GM12878 (cell line): ENCODE measurements at regions not wholly inside any gene's neighbourhood (a gene's known extent, or its start where the extent isn't known, plus 50 kb on each side); places are given as distances from the start of the nearest gene placed in this dataset.

Experiments used
- CTCF ChIP-seq, 3 experiments: IDR thresholded peaks in 2 of 3; conservative IDR thresholded peaks in 1 of 3; 2 replicates each; pipeline ENCODE4 v1.5.1; 2011; ENCODE audit warnings: low read depth in 3 of 3, low read length in 3 of 3, mild to moderate bottlenecking in 3 of 3, control low read depth in 2 of 3, moderate library complexity in 2 of 3, inconsistent platforms in 1 of 3, mixed read lengths in 1 of 3; ENCODE audit not compliant: control insufficient read depth in 2 of 3, insufficient read depth in 1 of 3; ENCODE audit errors: extremely low read depth in 1 of 3
- GATAD2B ChIP-seq: fragments of 450-650 bp; conservative IDR thresholded peaks from 2 replicates; pipeline ENCODE4 v1.6.1; 2017; ENCODE audit warnings: low read depth, mild to moderate bottlenecking, moderate library complexity
- IKZF1 ChIP-seq: fragments of 450-650 bp; conservative IDR thresholded peaks from 2 replicates; pipeline ENCODE4 v1.6.1; 2017; ENCODE audit warnings: antibody characterized with exemption, mild to moderate bottlenecking
- KAT2A ChIP-seq: conservative IDR thresholded peaks from 2 replicates; pipeline ENCODE4 v1.6.1; 2011; ENCODE audit warnings: low read depth, low read length; ENCODE audit not compliant: control insufficient read depth
- MEF2A ChIP-seq: IDR thresholded peaks from 2 replicates; pipeline ENCODE4 v1.6.1; 2011; ENCODE audit warnings: low read depth, mild to moderate bottlenecking, low read length, moderate library complexity; ENCODE audit not compliant: insufficient read depth
- NKRF ChIP-seq: fragments of 450-650 bp; conservative IDR thresholded peaks from 2 replicates; pipeline ENCODE4 v1.6.1; 2017; ENCODE audit warnings: mild to moderate bottlenecking, moderate library complexity
- NR2F1 ChIP-seq: fragments of 450-650 bp; conservative IDR thresholded peaks from 2 replicates; pipeline ENCODE4 v1.6.1; 2017; ENCODE audit warnings: mild to moderate bottlenecking
- SMARCA5 ChIP-seq: fragments of 450-650 bp; IDR thresholded peaks from 2 replicates; pipeline ENCODE4 v1.6.1; 2017; ENCODE audit warnings: mild to moderate bottlenecking
- STAT1 ChIP-seq: fragments of 450-650 bp; conservative IDR thresholded peaks from 2 replicates; pipeline ENCODE4 v1.6.1; 2014; ENCODE audit warnings: antibody characterized with exemption, mild to moderate bottlenecking
- SUPT20H ChIP-seq: IDR thresholded peaks from 2 replicates; pipeline ENCODE4 v1.6.1; 2011; ENCODE audit warnings: low read depth, mild to moderate bottlenecking, low read length, moderate library complexity, borderline replicate concordance; ENCODE audit not compliant: control insufficient read depth
- SUZ12 ChIP-seq: fragments of 200-600 bp; sonication (generic); IDR thresholded peaks from one replicate; pipeline ENCODE4 v1.6.1; 2018; ENCODE audit warnings: antibody characterized with exemption, mild to moderate bottlenecking; ENCODE audit not compliant: unreplicated experiment
- TARDBP ChIP-seq: IDR thresholded peaks from 2 replicates; pipeline ENCODE4 v1.6.1; 2016; ENCODE audit warnings: borderline replicate concordance
- USF2 ChIP-seq: IDR thresholded peaks from 2 replicates; pipeline ENCODE4 v1.6.1; 2011; ENCODE audit warnings: low read depth, low read length, improper control_type of control experiment, borderline replicate concordance
- YBX1 ChIP-seq: fragments of 450-650 bp; IDR thresholded peaks from 2 replicates; pipeline ENCODE4 v1.6.1; 2016; ENCODE audit warnings: antibody characterized with exemption
- ZBTB33 ChIP-seq: fragments of 450-650 bp; IDR thresholded peaks from 2 replicates; pipeline ENCODE4 v1.6.1; 2017; ENCODE audit warnings: mild to moderate bottlenecking
- ZBTB40 ChIP-seq: fragments of 450-650 bp; IDR thresholded peaks from 2 replicates; pipeline ENCODE4 v1.6.1; 2016; ENCODE audit warnings: mild to moderate bottlenecking, moderate library complexity, borderline replicate concordance
- ZNF217 ChIP-seq: fragments of 450-650 bp; IDR thresholded peaks from 2 replicates; pipeline ENCODE4 v1.6.1; 2017; ENCODE audit warnings: antibody characterized with exemption, mild to moderate bottlenecking
- TF ChIP-seq, protein P1 (sequence below): IDR thresholded peaks from 2 replicates; pipeline ENCODE4 v1.6.1; 2011; ENCODE audit warnings: borderline replicate concordance, low read depth, mild to moderate bottlenecking, moderate library complexity, low read length; ENCODE audit not compliant: insufficient read depth, poor library complexity, severe bottlenecking

DNA sequence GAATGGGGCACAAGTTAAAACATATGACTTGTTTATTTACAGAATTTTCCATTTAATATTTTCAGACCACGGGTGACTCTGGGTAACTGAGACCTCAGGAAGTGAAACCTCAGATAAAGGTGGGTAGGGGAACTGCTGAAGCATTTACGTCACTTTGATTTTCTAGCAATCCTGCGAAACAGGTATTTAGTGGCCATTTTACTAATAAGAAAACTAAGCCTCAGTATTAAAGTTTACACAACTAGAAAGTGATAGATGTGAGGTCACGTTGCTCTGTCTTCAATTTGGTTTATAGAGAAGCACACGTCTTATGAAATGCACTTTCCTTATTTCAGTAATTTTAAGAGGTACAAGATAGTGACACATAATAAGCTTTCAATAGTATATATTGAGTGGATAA lies 402.8 kb downstream of the FGF9 start (continued):
- no peak for TF ChIP-seq ZBTB40
- TF ChIP-seq STAT1, result no peak
- TF ChIP-seq KAT2A, result no peak
- no peak for TF ChIP-seq YBX1
- TF ChIP-seq SUPT20H, result no peak
- TF ChIP-seq MEF2A, result no peak
- TF ChIP-seq GATAD2B, result no peak
- no peak for TF ChIP-seq ZNF217
- TF ChIP-seq NKRF, result no peak
- no peak for TF ChIP-seq CTCF (IDR thresholded peaks at IDR 0.05 in 2 of 3, conservative IDR thresholded peaks at IDR 0.05 in 1 of 3; ENCODE audit: control insufficient read depth in 2 of 3, extremely low read depth in 1 of 3, insufficient read depth in 1 of 3, low read depth in 3 of 3, low read length in 3 of 3)
- no peak for TF ChIP-seq ZBTB33
- no peak for TF ChIP-seq SUZ12
- 0 out of 2 replicates have a peak, but pooled peaks have one; percentile 20 for TF ChIP-seq NR2F1
- TF ChIP-seq, protein P1, sequence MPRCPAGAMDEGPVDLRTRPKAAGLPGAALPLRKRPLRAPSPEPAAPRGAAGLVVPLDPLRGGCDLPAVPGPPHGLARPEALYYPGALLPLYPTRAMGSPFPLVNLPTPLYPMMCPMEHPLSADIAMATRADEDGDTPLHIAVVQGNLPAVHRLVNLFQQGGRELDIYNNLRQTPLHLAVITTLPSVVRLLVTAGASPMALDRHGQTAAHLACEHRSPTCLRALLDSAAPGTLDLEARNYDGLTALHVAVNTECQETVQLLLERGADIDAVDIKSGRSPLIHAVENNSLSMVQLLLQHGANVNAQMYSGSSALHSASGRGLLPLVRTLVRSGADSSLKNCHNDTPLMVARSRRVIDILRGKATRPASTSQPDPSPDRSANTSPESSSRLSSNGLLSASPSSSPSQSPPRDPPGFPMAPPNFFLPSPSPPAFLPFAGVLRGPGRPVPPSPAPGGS, result no peak
- TF ChIP-seq USF2, result no peak
- no peak for TF ChIP-seq SMARCA5
- TF ChIP-seq IKZF1, result peak; percentile 47
- no peak for TF ChIP-seq TARDBP
